ENCODE measurements at regions not wholly inside any gene's neighbourhood (a gene's known extent, or its start where the extent isn't known, plus 50 kb on each side); places are given as distances from the start of the nearest gene placed in this dataset.

- Histone ChIP-seq H3K27ac (ENCODE audit: low read depth, low read length) (no peak overlapping the region), H3K4me2 (ENCODE audit: low read length) (no peak overlapping the region), H3K9me2 (ENCODE audit: insufficient read depth) (no peaks in the 10 kb centered on the region), H4K20me1 (ENCODE audit: insufficient read depth) (no peaks in the 10 kb centered on the region), H3K79me2 (ENCODE audit: insufficient read depth, low read length) (no peaks in the 10 kb centered on the region), H2AFZ (ENCODE audit: low read depth, low read length, poor library complexity, severe bottlenecking) (no peak overlapping the region), H3K4me1 (ENCODE audit: control insufficient read depth in 1 of 2, insufficient read depth in 2 of 2, low read length in 2 of 2) (no peaks in the 10 kb centered on the region), H3K9me3 (ENCODE audit: control insufficient read depth in 1 of 2, insufficient read depth in 1 of 2, low read depth in 1 of 2, low read length in 2 of 2) (no peaks in the 10 kb centered on the region), H3K27me3 (ENCODE audit: insufficient read depth, low read length) (no peaks in the 10 kb centered on the region), H3K36me3 (ENCODE audit: control insufficient read depth in 1 of 2, insufficient read depth in 2 of 2, low read length in 2 of 2) (no peaks in the 10 kb centered on the region), H3K4me3 (replicated peaks in 1 of 2; ENCODE audit: low read depth in 1 of 2, low read length in 2 of 2) (no peak overlapping the region), H3K9ac (ENCODE audit: low read length) (no peak overlapping the region)
- no TSS peak for BruUV-seq (replicated peaks)
- intact Hi-C loops (cut with micrococcal nuclease), result no loop called here
- TF ChIP-seq SIN3A (IDR thresholded peaks at IDR 0.05; ENCODE audit: low read depth) (no peak), CEBPB (IDR thresholded peaks at IDR 0.05; ENCODE audit: low read depth) (no peak), FOSL1 (IDR thresholded peaks at IDR 0.05; ENCODE audit: low read depth) (no peak), EGR1 (IDR thresholded peaks at IDR 0.05; ENCODE audit: low read depth) (no peak), POLR2AphosphoS5 (IDR thresholded peaks at IDR 0.05; ENCODE audit: low read depth, low read length) (no peak), ELF1 (IDR thresholded peaks at IDR 0.05; ENCODE audit: borderline replicate concordance, low read depth) (no peak), EZH2phosphoT487 (IDR thresholded peaks at IDR 0.05; ENCODE audit: borderline replicate concordance) (no peak)
- TF ChIP-seq, protein P1, sequence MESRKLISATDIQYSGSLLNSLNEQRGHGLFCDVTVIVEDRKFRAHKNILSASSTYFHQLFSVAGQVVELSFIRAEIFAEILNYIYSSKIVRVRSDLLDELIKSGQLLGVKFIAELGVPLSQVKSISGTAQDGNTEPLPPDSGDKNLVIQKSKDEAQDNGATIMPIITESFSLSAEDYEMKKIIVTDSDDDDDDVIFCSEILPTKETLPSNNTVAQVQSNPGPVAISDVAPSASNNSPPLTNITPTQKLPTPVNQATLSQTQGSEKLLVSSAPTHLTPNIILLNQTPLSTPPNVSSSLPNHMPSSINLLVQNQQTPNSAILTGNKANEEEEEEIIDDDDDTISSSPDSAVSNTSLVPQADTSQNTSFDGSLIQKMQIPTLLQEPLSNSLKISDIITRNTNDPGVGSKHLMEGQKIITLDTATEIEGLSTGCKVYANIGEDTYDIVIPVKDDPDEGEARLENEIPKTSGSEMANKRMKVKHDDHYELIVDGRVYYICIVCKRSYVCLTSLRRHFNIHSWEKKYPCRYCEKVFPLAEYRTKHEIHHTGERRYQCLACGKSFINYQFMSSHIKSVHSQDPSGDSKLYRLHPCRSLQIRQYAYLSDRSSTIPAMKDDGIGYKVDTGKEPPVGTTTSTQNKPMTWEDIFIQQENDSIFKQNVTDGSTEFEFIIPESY (IDR thresholded peaks at IDR 0.05; ENCODE audit: extremely low read depth, insufficient replicate concordance, low read length), result no peak
- ChIA-PET POLR2A (no interaction called here), CTCF (no interaction called here), RAD21 (ENCODE audit: low non-redundant PET in 1 of 2, low total read pairs in 2 of 2, uncharacterized antibody in 2 of 2, unreplicated experiment in 2 of 2) (no interaction called here)
- no peak for DNase-seq (ENCODE audit: low read depth, low spot score)
- no peak for ATAC-seq
These were observed 636.6 kb downstream of the MED13L start for GRCh38 chr12:115640929-115641328.

GRCh38 chr12:115639648-115640012 is 637.9 kb downstream of the MED13L start:
- Histone ChIP-seq H3K9me2 (ENCODE audit: insufficient read depth) (no peaks in the 10 kb centered on the region), H3K27me3 (ENCODE audit: insufficient read depth, low read length) (no peaks in the 10 kb centered on the region), H3K4me2 (ENCODE audit: low read length) (no peak overlapping the region), H3K4me1 (ENCODE audit: control insufficient read depth in 1 of 2, insufficient read depth in 2 of 2, low read length in 2 of 2) (no peaks in the 10 kb centered on the region), H3K4me3 (replicated peaks in 1 of 2; ENCODE audit: low read depth in 1 of 2, low read length in 2 of 2) (no peak overlapping the region), H2AFZ (ENCODE audit: low read depth, low read length, poor library complexity, severe bottlenecking) (no peak overlapping the region), H4K20me1 (ENCODE audit: insufficient read depth) (no peaks in the 10 kb centered on the region), H3K36me3 (ENCODE audit: control insufficient read depth in 1 of 2, insufficient read depth in 2 of 2, low read length in 2 of 2) (no peaks in the 10 kb centered on the region), H3K27ac (ENCODE audit: low read depth, low read length) (no peak overlapping the region), H3K9me3 (ENCODE audit: control insufficient read depth in 1 of 2, insufficient read depth in 1 of 2, low read depth in 1 of 2, low read length in 2 of 2) (no peaks in the 10 kb centered on the region), H3K9ac (ENCODE audit: low read length) (no peak overlapping the region), H3K79me2 (ENCODE audit: insufficient read depth, low read length) (no peaks in the 10 kb centered on the region)
- ChIA-PET CTCF (no interaction called here), RAD21 (ENCODE audit: low non-redundant PET in 1 of 2, low total read pairs in 2 of 2, uncharacterized antibody in 2 of 2, unreplicated experiment in 2 of 2) (no interaction called here), POLR2A (no interaction called here)
- no TSS peak for BruUV-seq (replicated peaks)
- intact Hi-C loops (cut with micrococcal nuclease), result no loop called here
- DNase-seq (ENCODE audit: low read depth, low spot score) (no peak), ATAC-seq (no peak)
- TF ChIP-seq, protein P1 (IDR thresholded peaks at IDR 0.05; ENCODE audit: extremely low read depth, insufficient replicate concordance, low read length), result no peak
- TF ChIP-seq RAD21 (IDR thresholded peaks at IDR 0.05; ENCODE audit: low read depth), result no peak
- TF ChIP-seq EGR1 (IDR thresholded peaks at IDR 0.05; ENCODE audit: low read depth), result no peak
- TF ChIP-seq SRF (IDR thresholded peaks at IDR 0.05; ENCODE audit: low read depth), result no peak
- no peak for TF ChIP-seq JUND (IDR thresholded peaks at IDR 0.05)
- TF ChIP-seq EZH2 (IDR thresholded peaks at IDR 0.05), result no peak
- no peak for TF ChIP-seq EZH2phosphoT487 (IDR thresholded peaks at IDR 0.05; ENCODE audit: borderline replicate concordance)
- no peak for TF ChIP-seq FOSL1 (IDR thresholded peaks at IDR 0.05; ENCODE audit: low read depth)
- no peak for TF ChIP-seq ZNF274 (IDR thresholded peaks at IDR 0.05; ENCODE audit: low read depth, low read length)
- TF ChIP-seq YY1 (IDR thresholded peaks at IDR 0.05; ENCODE audit: extremely low read depth, insufficient replicate concordance, low read depth, low read length), result no peak

All from HCT116 (cell line).